ENCODE measurements at regions not wholly inside any gene's neighbourhood (a gene's known extent, or its start where the extent isn't known, plus 50 kb on each side); places are given as distances from the start of the nearest gene placed in this dataset.

DNA sequence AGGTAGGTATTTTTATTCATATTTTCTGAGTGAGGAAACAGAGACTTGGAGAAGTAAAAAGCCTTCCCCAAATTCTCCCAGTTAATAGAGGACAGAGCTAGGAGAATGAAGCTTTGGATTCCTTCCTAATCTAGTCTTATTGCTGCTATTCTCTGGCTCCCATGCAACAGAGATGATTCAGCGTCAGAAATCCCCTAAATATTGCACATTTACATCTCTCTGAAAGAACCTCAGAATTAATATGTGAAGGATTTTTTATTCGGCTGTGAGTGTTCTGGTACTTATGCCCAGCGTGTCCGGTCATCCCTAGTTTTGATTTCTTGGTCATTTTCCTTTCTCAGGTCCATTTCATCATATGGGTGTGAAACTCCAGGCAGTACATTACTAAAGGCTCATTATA is 91.2 kb upstream of the SESTD1 start:
- Histone ChIP-seq H3K36me3 (no peaks in the 10 kb centered on the region), H3K9me3 (no peaks in the 10 kb centered on the region), H3K27me3 (no peaks in the 10 kb centered on the region), H3K27ac (no peak overlapping the region), H3K4me3 (no peak overlapping the region), H3K4me1 (no peaks in the 10 kb centered on the region)
- no peak for TF ChIP-seq POLR2A (IDR thresholded peaks at IDR 0.05)
- no peak for TF ChIP-seq EP300 (IDR thresholded peaks at IDR 0.05)
- TF ChIP-seq, protein P1, sequence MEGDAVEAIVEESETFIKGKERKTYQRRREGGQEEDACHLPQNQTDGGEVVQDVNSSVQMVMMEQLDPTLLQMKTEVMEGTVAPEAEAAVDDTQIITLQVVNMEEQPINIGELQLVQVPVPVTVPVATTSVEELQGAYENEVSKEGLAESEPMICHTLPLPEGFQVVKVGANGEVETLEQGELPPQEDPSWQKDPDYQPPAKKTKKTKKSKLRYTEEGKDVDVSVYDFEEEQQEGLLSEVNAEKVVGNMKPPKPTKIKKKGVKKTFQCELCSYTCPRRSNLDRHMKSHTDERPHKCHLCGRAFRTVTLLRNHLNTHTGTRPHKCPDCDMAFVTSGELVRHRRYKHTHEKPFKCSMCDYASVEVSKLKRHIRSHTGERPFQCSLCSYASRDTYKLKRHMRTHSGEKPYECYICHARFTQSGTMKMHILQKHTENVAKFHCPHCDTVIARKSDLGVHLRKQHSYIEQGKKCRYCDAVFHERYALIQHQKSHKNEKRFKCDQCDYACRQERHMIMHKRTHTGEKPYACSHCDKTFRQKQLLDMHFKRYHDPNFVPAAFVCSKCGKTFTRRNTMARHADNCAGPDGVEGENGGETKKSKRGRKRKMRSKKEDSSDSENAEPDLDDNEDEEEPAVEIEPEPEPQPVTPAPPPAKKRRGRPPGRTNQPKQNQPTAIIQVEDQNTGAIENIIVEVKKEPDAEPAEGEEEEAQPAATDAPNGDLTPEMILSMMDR (IDR thresholded peaks at IDR 0.05), result no peak
- WGBS, 2 donors, result 44 to 65% methylated on average over 4 of the region's 4 CpGs
- DNase-seq (ENCODE audit: low spot score in 2 of 2), result no peak

DNA sequence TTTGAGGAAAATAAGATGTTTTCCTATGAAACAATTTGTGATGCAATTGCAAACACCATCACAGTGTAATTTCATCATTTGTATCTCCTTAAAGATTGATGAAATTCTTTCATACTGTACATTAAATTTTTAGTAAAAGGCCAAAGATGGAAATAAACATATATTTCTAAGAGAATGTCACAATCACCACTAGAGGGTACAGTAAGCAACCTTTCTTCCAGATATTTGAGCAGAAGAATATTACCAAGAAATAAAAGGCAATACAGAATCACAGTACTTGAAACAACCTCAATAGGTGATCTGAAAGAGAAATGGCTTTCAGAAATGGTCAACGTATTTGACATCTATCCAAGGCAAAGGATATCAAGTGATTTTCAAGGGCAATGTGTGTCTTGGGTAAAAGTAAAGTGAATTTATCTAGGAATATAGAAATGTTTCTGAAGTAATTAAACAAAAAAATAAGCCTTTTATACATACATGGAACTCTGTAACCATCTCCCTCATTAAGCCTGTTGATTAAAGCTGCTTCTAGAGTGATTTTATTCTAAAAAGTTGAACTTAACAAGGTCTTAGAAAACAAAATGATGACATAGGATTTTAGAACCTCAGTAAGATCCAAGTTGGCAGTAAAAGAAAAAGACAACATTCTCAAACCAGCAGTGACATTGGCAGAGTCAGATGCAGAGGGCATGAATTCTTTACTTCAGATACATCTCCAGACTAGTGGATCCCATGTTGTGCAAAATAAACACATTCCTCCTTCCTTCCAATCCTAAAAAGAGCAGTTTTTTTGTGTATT is 90.3 kb upstream of the SESTD1 start:
- Histone ChIP-seq H3K4me3 (no peak overlapping the region), H3K27ac (no peak overlapping the region), H3K4me1 (no peaks in the 10 kb centered on the region), H3K36me3 (no peaks in the 10 kb centered on the region), H3K27me3 (no peaks in the 10 kb centered on the region), H3K9me3 (no peaks in the 10 kb centered on the region)
- 67 to 71% methylated on average over 1 of the region's 1 CpG for WGBS, 2 donors
- no peak for DNase-seq (ENCODE audit: low spot score in 2 of 2)
- TF ChIP-seq, protein P1 (IDR thresholded peaks at IDR 0.05), result peak in 3 of 5 experiments; percentile 11 to 15 (median 12)
- no peak for TF ChIP-seq POLR2A (IDR thresholded peaks at IDR 0.05)
- no peak for TF ChIP-seq EP300 (IDR thresholded peaks at IDR 0.05)

DNA sequence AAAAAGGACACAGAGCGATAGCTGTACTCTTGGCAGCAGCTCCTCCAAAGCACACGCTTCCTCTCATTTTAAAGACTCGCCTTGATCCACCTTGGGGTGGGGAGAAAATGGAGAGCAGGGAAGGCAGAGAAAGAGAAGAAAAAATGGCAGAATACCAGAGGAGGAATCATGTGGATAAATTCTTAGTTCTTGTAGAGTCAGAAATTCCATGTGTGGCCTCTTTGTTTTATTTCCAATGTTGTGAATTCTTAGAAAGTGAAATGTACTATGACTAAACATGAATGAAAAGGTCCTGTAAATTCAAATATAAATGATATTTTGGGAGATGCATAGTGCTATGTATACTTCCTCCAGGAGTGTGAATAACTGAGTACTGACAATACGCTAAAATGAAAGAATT is 89.7 kb upstream of the SESTD1 start:
- Histone ChIP-seq H3K4me3 (no peak overlapping the region), H3K9me3 (no peaks in the 10 kb centered on the region), H3K27ac (no peak overlapping the region), H3K36me3 (no peaks in the 10 kb centered on the region), H3K4me1 (peaks cover 0 to 4% (median 0%) of the 10 kb centered on the region in 4 donors), H3K27me3 (no peaks in the 10 kb centered on the region)
- TF ChIP-seq, protein P1 (IDR thresholded peaks at IDR 0.05), result no peak
- TF ChIP-seq EP300 (IDR thresholded peaks at IDR 0.05), result no peak
- no peak for DNase-seq (ENCODE audit: low spot score in 2 of 2)
- WGBS, 2 donors, result 82 to 83% methylated on average over 4 of the region's 4 CpGs

DNA sequence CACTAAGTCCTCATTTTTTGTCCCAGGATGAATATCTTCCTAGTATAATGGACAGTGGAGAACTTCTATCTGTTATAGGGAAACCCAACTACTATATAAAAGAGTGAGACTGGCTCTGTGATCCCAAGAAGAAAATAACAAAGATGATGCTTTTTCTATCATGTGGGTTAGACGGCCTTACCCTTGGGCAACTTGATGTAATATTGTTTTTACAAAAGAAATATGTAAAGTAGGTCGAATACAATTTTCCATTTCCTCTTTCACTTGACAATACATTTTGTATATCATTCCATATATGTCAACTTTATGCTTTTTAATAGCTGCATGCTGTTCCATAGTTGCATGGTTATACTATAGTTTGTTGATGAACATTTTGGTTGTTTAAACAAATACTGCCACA is 87.5 kb upstream of the SESTD1 start:
- 81 to 92% methylated on average over 2 of the region's 2 CpGs for WGBS, 2 donors
- Histone ChIP-seq H3K27me3 (no peaks in the 10 kb centered on the region), H3K4me3 (no peak overlapping the region), H3K4me1 (peaks cover 0 to 7% (median 0%) of the 10 kb centered on the region in 4 donors), H3K27ac (no peak overlapping the region), H3K9me3 (no peaks in the 10 kb centered on the region), H3K36me3 (no peaks in the 10 kb centered on the region)
- TF ChIP-seq, protein P1 (IDR thresholded peaks at IDR 0.05), result no peak
- TF ChIP-seq POLR2A (IDR thresholded peaks at IDR 0.05) (no peak), EP300 (IDR thresholded peaks at IDR 0.05) (no peak)
- DNase-seq (ENCODE audit: low spot score in 2 of 2), result no peak

DNA sequence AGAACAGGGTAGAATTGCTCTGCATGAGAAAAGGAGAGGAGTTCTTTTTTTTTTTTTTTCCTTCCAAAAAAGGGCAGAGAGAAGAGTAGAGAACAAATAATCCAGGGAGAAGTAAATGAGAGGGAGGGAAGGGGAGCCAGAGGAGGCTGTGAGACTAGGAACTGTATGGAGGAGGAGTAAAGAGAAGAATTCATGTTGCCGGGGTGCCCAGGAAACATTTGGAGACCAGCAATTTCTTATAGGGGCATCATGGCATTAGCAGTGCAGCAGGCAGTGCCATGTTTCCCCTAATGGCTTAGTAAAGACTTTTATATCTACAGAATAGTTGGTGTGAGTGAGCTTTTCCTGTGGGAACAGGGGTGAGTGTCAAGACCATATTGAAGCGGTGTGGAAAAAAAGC is 86.4 kb upstream of the SESTD1 start:
- TF ChIP-seq, protein P1 (IDR thresholded peaks at IDR 0.05), result no peak
- no peak for TF ChIP-seq EP300 (IDR thresholded peaks at IDR 0.05)
- no peak for TF ChIP-seq POLR2A (IDR thresholded peaks at IDR 0.05)
- no peak overlapping the region for H3K27ac ChIP-seq
- H3K4me1 ChIP-seq, result peaks cover 0 to 7% (median 0%) of the 10 kb centered on the region in 4 donors
- H3K27me3 ChIP-seq, result no peaks in the 10 kb centered on the region
- no peaks in the 10 kb centered on the region for H3K9me3 ChIP-seq
- H3K4me3 ChIP-seq, result no peak overlapping the region
- 87 to 95% methylated on average over 2 of the region's 2 CpGs for WGBS, 2 donors
- no peak for DNase-seq (ENCODE audit: low spot score in 2 of 2)
- H3K36me3 ChIP-seq, result no peaks in the 10 kb centered on the region

Measured in tibial nerve (tissue), 4 donors.